Vagina (tissue), 2 donors: ENCODE measurements at regions not wholly inside any gene's neighbourhood (a gene's known extent, or its start where the extent isn't known, plus 50 kb on each side); places are given as distances from the start of the nearest gene placed in this dataset.

Experiments
- POLR2A ChIP-seq, 2 donors: fragments of 450-650 bp; IDR thresholded peaks; one replicate each; pipeline ENCODE4 v1.6.1; 2017; ENCODE audit warnings: antibody characterized with exemption in 2 of 2, mild to moderate bottlenecking in 2 of 2, moderate library complexity in 2 of 2
- POLR2AphosphoS5 ChIP-seq, 2 donors: sonication (generic); formaldehyde crosslinking; IDR thresholded peaks; one replicate each; pipeline ENCODE4 v1.9.0; 2017; ENCODE audit warnings: antibody characterized with exemption in 2 of 2, mild to moderate bottlenecking in 2 of 2, low read depth in 1 of 2; ENCODE audit not compliant: insufficient read depth in 1 of 2
- TF ChIP-seq, protein P1 (sequence below), 3 experiments: fragments of 450-650 bp in 2 of 3; fragments of 200-600 bp in 1 of 3; sonication (generic) in 1 of 3; IDR thresholded peaks; one replicate each; pipeline ENCODE4 v1.5.1; 2017 to 2019; ENCODE audit warnings: antibody characterized with exemption in 3 of 3, mild to moderate bottlenecking in 2 of 3, moderate library complexity in 2 of 3

DNA sequence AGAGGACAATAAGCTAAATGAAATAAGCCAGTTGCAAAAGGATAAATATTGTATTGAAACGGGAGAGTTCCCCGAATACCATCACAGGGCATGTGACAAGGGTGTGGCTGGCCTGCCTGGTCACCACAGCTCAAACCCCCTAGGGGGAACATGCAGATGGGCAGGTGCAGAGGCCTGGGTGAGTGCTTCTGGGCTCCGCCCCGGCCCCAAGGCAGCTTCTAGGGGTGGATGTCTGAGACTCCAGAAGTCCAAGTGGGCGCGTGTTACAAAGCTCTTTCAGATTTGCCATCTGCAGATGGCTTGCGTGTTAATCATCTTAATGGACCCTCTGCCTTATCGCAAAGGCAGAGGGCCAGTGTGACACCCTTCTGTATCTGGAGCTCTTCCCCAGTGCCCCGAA, 559.2 kb upstream of the IMPG1 start:
- TF ChIP-seq, protein P1, sequence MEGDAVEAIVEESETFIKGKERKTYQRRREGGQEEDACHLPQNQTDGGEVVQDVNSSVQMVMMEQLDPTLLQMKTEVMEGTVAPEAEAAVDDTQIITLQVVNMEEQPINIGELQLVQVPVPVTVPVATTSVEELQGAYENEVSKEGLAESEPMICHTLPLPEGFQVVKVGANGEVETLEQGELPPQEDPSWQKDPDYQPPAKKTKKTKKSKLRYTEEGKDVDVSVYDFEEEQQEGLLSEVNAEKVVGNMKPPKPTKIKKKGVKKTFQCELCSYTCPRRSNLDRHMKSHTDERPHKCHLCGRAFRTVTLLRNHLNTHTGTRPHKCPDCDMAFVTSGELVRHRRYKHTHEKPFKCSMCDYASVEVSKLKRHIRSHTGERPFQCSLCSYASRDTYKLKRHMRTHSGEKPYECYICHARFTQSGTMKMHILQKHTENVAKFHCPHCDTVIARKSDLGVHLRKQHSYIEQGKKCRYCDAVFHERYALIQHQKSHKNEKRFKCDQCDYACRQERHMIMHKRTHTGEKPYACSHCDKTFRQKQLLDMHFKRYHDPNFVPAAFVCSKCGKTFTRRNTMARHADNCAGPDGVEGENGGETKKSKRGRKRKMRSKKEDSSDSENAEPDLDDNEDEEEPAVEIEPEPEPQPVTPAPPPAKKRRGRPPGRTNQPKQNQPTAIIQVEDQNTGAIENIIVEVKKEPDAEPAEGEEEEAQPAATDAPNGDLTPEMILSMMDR (IDR thresholded peaks at IDR 0.05): no peak
- TF ChIP-seq POLR2AphosphoS5 (IDR thresholded peaks at IDR 0.05; ENCODE audit: insufficient read depth in 1 of 2, low read depth in 1 of 2) (no peak), POLR2A (IDR thresholded peaks at IDR 0.05) (no peak)
